Psoas muscle (tissue), 7 donors: ENCODE measurements at regions not wholly inside any gene's neighbourhood (a gene's known extent, or its start where the extent isn't known, plus 50 kb on each side); places are given as distances from the start of the nearest gene placed in this dataset.
"Not testable (repeated sequence)": the region's sequence is repeated elsewhere in the genome, so short reads cannot be mapped to it uniquely, and the experiment has no call there.

ENCODE experiments used
- ATAC-seq, 4 donors: fragments of 200-7000 bp; cut with Tn5 transposase; one replicate each; pipeline ENCODE4 v1.9.1; 2020; ENCODE audit warnings: moderate library complexity in 3 of 4, mild to moderate bottlenecking in 2 of 4
- DNase-seq, 2 donors: peaks; one replicate each; pipeline ENCODE4 v3.0.0-alpha.2; 2020
- H3K27ac ChIP-seq: fragments of 200-600 bp; one replicate; pipeline ENCODE4 v1.8.0; 2022
- H3K27me3 ChIP-seq, 3 donors: fragments of 200-600 bp in 1 of 3; one replicate each; pipeline versions ENCODE4 v1.6.1 to v1.8.0; 2013 to 2022; ENCODE audit warnings: low read length in 2 of 3, mild to moderate bottlenecking in 2 of 3, moderate library complexity in 1 of 3; ENCODE audit not compliant: insufficient read depth in 3 of 3
- H3K36me3 ChIP-seq, 2 donors: fragments of 200-600 bp in 1 of 2; one replicate each; pipeline versions ENCODE4 v1.6.1 to v1.8.0; 2013 to 2022; ENCODE audit warnings: low read depth in 1 of 2, mild to moderate bottlenecking in 1 of 2, moderate library complexity in 1 of 2; ENCODE audit not compliant: insufficient read depth in 1 of 2
- H3K4me1 ChIP-seq: fragments of 200-600 bp; one replicate; pipeline ENCODE4 v1.8.0; 2022
- H3K4me3 ChIP-seq: fragments of 200-600 bp; one replicate; pipeline ENCODE4 v1.8.0; 2022; ENCODE audit warnings: mild to moderate bottlenecking
- H3K9me3 ChIP-seq: fragments of 200-600 bp; one replicate; pipeline ENCODE4 v1.8.0; 2022
- WGBS, 3 donors: extraction: QIAGEN DNeasy Blood & Tissue Kit; methylation state at CpG; one replicate each; pipeline versions ENCODE4 v1.1.6 to v1.1.7; 2013; 5-methylcytosine and 5-hydroxymethylcytosine counted together
- intact Hi-C, 2 donors: fragments of 100-400 bp; cut with DNase I; formaldehyde crosslinking; loops; one replicate each; pipeline versions ENCODE4 v1.11.0 to v1.14.2; 2022
- TF ChIP-seq, protein P1 (sequence below): fragments of 200-600 bp; IDR thresholded peaks from one replicate; pipeline ENCODE4 v1.8.0; 2022; ENCODE audit warnings: antibody characterized with exemption
- donor health status: healthy with polysubstance abuse.
- donor health status: DM: no; HTN: no; CAD: no; lungs with moderate emphysema.
- donor health status: Bipolar disorder and iron deficiency.
- donor health status: healthy.
- donor health status: DM: yes; HTN: yes; CAD: no.
- donor health status: DM: no; HTN: no; CAD: no.
- donor health status: DM: yes; HTN: yes; CAD: no.

DNA sequence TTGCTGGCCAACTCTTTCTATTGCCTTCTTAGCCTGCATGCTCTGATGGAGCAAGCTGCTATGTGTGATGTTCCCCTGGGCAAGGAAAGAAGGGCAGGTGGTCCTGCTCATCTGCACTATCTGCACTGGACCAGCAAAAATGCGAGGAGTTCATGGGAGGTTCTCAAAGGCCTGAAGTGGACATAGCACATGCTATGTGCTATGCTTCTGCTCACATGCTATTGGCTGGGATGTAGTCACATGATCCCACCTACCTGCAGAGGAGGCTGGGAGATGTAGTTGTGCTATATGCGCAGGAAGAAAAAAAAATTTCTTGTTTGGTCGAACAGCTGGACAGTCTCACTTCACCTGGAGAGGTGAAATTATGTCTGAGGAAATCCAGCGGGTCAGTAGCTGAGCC, 587.7 kb downstream of the MATN1 start:
- Histone ChIP-seq H3K27ac (no peak overlapping the region), H3K27me3 (peaks cover 0 to 3% (median 0%) of the 10 kb centered on the region in 3 donors), H3K36me3 (no peaks in the 10 kb centered on the region), H3K4me3 (no peak overlapping the region), H3K4me1 (no peaks in the 10 kb centered on the region), H3K9me3 (no peaks in the 10 kb centered on the region)
- WGBS, 3 donors, result 69 to 78% (median 77%) methylated on average over 4 of the region's 4 CpGs
- DNase-seq (no peak), ATAC-seq (no peak)
- TF ChIP-seq, protein P1, sequence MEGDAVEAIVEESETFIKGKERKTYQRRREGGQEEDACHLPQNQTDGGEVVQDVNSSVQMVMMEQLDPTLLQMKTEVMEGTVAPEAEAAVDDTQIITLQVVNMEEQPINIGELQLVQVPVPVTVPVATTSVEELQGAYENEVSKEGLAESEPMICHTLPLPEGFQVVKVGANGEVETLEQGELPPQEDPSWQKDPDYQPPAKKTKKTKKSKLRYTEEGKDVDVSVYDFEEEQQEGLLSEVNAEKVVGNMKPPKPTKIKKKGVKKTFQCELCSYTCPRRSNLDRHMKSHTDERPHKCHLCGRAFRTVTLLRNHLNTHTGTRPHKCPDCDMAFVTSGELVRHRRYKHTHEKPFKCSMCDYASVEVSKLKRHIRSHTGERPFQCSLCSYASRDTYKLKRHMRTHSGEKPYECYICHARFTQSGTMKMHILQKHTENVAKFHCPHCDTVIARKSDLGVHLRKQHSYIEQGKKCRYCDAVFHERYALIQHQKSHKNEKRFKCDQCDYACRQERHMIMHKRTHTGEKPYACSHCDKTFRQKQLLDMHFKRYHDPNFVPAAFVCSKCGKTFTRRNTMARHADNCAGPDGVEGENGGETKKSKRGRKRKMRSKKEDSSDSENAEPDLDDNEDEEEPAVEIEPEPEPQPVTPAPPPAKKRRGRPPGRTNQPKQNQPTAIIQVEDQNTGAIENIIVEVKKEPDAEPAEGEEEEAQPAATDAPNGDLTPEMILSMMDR, result no peak
- intact Hi-C loops, result no loop called here

DNA sequence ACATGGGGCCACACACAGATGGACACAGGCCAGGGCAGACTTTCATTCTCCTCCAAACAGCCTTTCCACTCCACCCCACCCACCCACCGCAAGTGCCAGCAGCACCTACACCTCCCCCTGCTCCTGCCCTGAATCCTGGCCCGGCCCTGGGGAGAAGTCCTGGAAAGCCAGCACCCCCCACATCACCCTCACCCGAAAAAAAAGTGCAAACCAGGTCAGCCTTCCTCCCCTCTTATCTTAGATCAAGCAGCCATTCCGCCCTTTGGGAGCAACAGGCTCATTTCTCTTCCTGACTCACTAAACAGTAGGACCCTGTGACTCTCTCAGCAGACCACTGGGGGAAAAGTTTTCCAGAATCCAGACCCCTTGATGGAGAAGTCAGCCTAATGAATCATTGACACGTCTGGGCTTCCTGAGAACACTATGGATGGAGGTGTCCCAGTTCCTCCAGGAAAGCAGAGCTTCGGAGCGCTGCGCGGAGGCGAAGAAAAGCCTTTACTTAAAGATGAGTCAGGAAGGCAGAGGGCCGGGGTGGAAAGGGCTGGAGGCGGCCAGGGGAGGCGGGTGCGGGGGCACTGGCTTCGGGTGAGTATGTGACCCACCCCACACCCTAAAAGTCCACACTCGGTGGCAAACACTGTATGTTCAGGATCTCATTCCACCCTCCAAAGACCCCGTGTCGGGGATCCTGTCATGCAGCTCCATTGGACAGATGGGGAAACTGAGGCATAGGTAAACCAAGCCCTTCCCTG, 588.7 kb downstream of the MATN1 start:
- Histone ChIP-seq H3K27ac (no peak overlapping the region), H3K27me3 (no peaks in the 10 kb centered on the region), H3K4me1 (no peaks in the 10 kb centered on the region), H3K4me3 (no peak overlapping the region), H3K36me3 (no peaks in the 10 kb centered on the region), H3K9me3 (no peaks in the 10 kb centered on the region)
- WGBS, 3 donors, result 82 to 84% (median 82%) methylated on average over 18 of the region's 18 CpGs
- no peak for DNase-seq
- intact Hi-C loops, result no loop called here
- ATAC-seq, result no peak
- TF ChIP-seq, protein P1, result no peak

DNA sequence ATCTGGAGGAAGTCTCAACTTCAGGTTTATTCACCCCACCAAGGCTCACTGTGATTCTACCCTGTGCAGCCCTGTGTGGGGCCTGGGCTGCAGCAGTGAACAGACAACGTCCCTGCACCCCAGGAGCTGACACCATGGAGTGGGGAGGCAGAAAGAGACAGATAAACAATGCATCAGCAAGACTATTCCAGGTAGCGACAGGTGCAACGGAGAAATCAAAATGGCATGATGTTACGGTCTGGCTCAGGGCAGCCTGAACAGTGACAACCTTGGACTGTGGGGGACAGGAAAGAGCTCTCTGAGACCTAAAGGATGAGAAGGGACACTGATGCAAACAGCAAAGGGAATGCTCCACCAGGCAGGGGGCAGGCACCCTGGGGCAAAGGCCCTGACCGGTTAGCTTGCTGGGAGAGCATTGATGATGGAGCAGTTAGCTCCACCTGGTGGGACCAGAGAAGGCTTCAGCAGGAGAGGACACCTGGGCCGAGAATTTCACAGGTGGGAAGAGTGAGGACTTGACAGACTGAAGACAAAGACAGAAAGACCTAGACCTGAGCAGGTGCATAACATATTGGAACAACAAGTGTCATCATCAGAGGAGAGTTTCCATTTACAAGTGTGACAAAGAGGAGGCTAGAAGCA, 589.9 kb downstream of the MATN1 start:
- intact Hi-C loops, result no loop called here
- Histone ChIP-seq H3K4me1 (no peaks in the 10 kb centered on the region), H3K27me3 (no peaks in the 10 kb centered on the region), H3K9me3 (no peaks in the 10 kb centered on the region), H3K27ac (no peak overlapping the region), H3K36me3 (no peaks in the 10 kb centered on the region), H3K4me3 (no peak overlapping the region)
- ATAC-seq (no peak), DNase-seq (no peak)
- WGBS, 3 donors, result 85 to 87% (median 86%) methylated on average over 6 of the region's 6 CpGs
- TF ChIP-seq, protein P1, result no peak

DNA sequence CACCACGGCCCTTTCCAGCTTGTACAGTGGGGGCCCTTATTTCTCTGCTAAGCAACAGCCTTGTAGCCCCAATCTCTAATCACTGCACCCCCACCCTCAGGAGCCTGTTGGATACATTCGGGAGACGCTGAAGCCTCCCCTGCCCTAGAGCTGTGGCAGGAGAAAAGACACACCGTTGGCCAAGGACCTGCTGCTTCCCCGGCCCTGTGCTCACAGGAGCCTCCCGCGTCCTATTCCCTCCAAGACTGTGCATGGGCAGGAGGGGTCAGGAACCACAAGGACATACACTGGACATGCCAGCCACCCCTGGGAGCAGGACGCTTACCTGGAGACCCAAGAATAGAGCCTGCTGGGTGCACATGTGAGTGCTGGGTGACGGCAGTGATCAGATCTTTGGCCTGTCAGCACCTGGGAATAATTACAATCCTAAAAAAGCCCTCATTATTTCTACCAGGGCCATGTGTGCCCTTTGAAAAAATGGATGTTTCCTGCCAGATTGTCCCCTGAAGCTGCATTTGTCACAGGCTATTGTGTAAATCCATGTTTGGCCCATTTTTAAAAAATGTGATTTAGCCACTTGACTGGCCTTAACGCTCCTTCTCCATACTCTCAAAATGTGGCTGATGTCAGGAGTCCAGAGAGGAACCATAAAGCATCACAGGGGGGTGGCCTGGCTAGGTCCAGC, 590.6 kb downstream of the MATN1 start:
- 77 to 79% (median 77%) methylated on average over 10 of the region's 10 CpGs for WGBS, 3 donors
- Histone ChIP-seq H3K27me3 (no peaks in the 10 kb centered on the region), H3K4me1 (no peaks in the 10 kb centered on the region), H3K36me3 (no peaks in the 10 kb centered on the region), H3K9me3 (no peaks in the 10 kb centered on the region), H3K27ac (no peak overlapping the region), H3K4me3 (no peak overlapping the region)
- ATAC-seq, result no peak
- TF ChIP-seq, protein P1, result no peak
- intact Hi-C loops, result no loop called here
- DNase-seq, result no peak

DNA sequence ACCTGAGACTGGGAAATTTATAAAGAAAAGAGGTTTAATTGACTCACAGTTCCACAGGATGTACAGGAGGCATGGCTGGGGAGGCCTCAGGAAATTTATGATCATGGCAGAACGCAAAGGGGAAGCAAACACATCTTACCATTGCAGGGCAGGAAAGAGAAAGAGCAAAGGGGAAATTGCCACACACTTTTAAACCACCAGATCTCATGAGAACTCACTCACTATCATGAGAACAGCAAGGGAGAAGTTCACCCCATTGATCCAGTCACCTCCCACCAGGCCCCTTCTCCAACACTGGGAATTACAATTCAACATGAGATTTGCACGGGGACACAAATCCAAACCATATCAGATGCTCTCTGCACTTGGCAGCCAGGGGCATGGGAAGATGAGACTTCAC, 592.8 kb downstream of the MATN1 start:
- intact Hi-C loops, H3K36me3 ChIP-seq, H3K4me3 ChIP-seq, DNase-seq, H3K9me3 ChIP-seq, ATAC-seq, H3K4me1 ChIP-seq, H3K27ac ChIP-seq, H3K27me3 ChIP-seq: not testable (repeated sequence)
- 35 to 55% (median 46%) methylated on average over 2 of the region's 2 CpGs for WGBS, 3 donors
